IMR-90 (cell line): ENCODE measurements at regions not wholly inside any gene's neighbourhood (a gene's known extent, or its start where the extent isn't known, plus 50 kb on each side); places are given as distances from the start of the nearest gene placed in this dataset.

ENCODE experiments used
- ATAC-seq: fragments of 200-7000 bp; cut with Tn5 transposase; 2 replicates; pipeline ENCODE4 v1.9.1; 2020; ENCODE audit warnings: low read depth, mild to moderate bottlenecking, moderate library complexity
- BruUV-seq: library from RNA; stranded (reverse); fragments of 400-500 nt; replicated peaks from 2 replicates; lab custom pipeline; 2021; lab: Mats Ljungman, UMichigan
- CTCF ChIA-PET: fragments of 300-600 bp; formaldehyde crosslinking; extraction: SDS; loops from one replicate; lab custom pipeline; 2021; ENCODE audit warnings: antibody characterized with exemption; lab: Yijun Ruan, JAX
- POLR2A ChIA-PET: fragments of 300-600 bp; sonication (Branson Sonifier 250); formaldehyde crosslinking; loops from one replicate; lab custom pipeline; 2022; ENCODE audit warnings: antibody characterized with exemption; ENCODE audit not compliant: unreplicated experiment; lab: Charles Lee
- DNase-seq: peaks from one replicate; pipeline ENCODE4 v3.0.0; 2013
- H2AFZ ChIP-seq: replicated peaks from 2 replicates; pipeline ENCODE3; 2013; ENCODE audit warnings: low read length, mild to moderate bottlenecking; ENCODE audit not compliant: poor library complexity
- H2AK5ac ChIP-seq: 2 replicates; pipeline ENCODE4 v1.6.1; 2013; ENCODE audit warnings: low read depth, low read length, inconsistent platforms
- H2AK9ac ChIP-seq: replicated peaks from 2 replicates; pipeline ENCODE3; 2013; ENCODE audit warnings: mild to moderate bottlenecking, low read depth, low read length, moderate library complexity; ENCODE audit not compliant: poor library complexity
- H2BK120ac ChIP-seq: 2 replicates; pipeline ENCODE4 v1.6.1; 2013; ENCODE audit warnings: low read depth, low read length, inconsistent platforms
- H2BK15ac ChIP-seq: 3 replicates; pipeline ENCODE4 v1.6.1; 2013; ENCODE audit warnings: low read depth, low read length, inconsistent platforms
- H2BK20ac ChIP-seq: 2 replicates; pipeline ENCODE4 v1.6.1; 2013; ENCODE audit warnings: low read depth, mild to moderate bottlenecking, inconsistent platforms, low read length, moderate library complexity
- H2BK5ac ChIP-seq: 2 replicates; pipeline ENCODE4 v1.6.1; 2013; ENCODE audit warnings: mild to moderate bottlenecking, low read depth, low read length, inconsistent platforms; ENCODE audit not compliant: poor library complexity, severe bottlenecking
- H3K14ac ChIP-seq: replicated peaks from 2 replicates; pipeline ENCODE4 v1.6.1; 2013; ENCODE audit warnings: low read depth, low read length, inconsistent platforms
- H3K18ac ChIP-seq: 2 replicates; pipeline ENCODE4 v1.6.1; 2013; ENCODE audit warnings: low read depth, low read length, control low read depth
- H3K23ac ChIP-seq: 2 replicates; pipeline ENCODE4 v1.6.1; 2013; ENCODE audit warnings: low read depth, low read length, inconsistent platforms
- H3K27ac ChIP-seq: 2 replicates; pipeline ENCODE4 v1.5.1; 2013; ENCODE audit warnings: mild to moderate bottlenecking, control low read depth, low read length; ENCODE audit not compliant: insufficient read depth
- H3K27me3 ChIP-seq: 2 replicates; pipeline ENCODE4 v1.6.1; 2013; ENCODE audit warnings: low read length; ENCODE audit not compliant: control insufficient read depth, insufficient read depth
- H3K36me3 ChIP-seq: 2 replicates; pipeline ENCODE4 v1.6.1; 2013; ENCODE audit warnings: low read length, mixed read lengths; ENCODE audit not compliant: control insufficient read depth, insufficient read depth
- H3K4ac ChIP-seq: 2 replicates; pipeline ENCODE4 v1.6.1; 2013; ENCODE audit warnings: low read depth, low read length, inconsistent platforms
- H3K4me1 ChIP-seq: 2 replicates; pipeline ENCODE4 v1.6.1; 2013; ENCODE audit warnings: low read length, mixed read lengths; ENCODE audit not compliant: control insufficient read depth, insufficient read depth
- H3K4me2 ChIP-seq: 2 replicates; pipeline ENCODE4 v1.6.1; 2013; ENCODE audit warnings: low read depth, mild to moderate bottlenecking, control low read depth, low read length, moderate library complexity
- H3K4me3 ChIP-seq: 2 replicates; pipeline ENCODE4 v1.5.1; 2013; ENCODE audit warnings: low read depth, mild to moderate bottlenecking, control low read depth, low read length, moderate library complexity; ENCODE audit not compliant: insufficient read depth
- H3K56ac ChIP-seq: 2 replicates; pipeline ENCODE4 v1.6.1; 2013; ENCODE audit warnings: low read length, inconsistent platforms; ENCODE audit not compliant: insufficient read depth; ENCODE audit errors: extremely low read depth
- H3K79me1 ChIP-seq, 2 experiments: 2 replicates each; pipeline ENCODE4 v1.6.1; 2013; ENCODE audit warnings: low read length in 2 of 2, inconsistent platforms in 1 of 2, low read depth in 1 of 2
- H3K9ac ChIP-seq: 2 replicates; pipeline ENCODE4 v1.6.1; 2013; ENCODE audit warnings: low read depth, low read length, control low read depth
- H3K9me1 ChIP-seq: 2 replicates; pipeline ENCODE4 v1.6.1; 2013; ENCODE audit warnings: low read length, inconsistent platforms; ENCODE audit not compliant: insufficient read depth
- H3K9me3 ChIP-seq: 2 replicates; pipeline ENCODE4 v1.6.1; 2013; ENCODE audit warnings: low read length; ENCODE audit not compliant: control insufficient read depth, insufficient read depth
- H4K20me1 ChIP-seq: 2 replicates; pipeline ENCODE4 v1.6.1; 2013; ENCODE audit warnings: low read length, inconsistent platforms; ENCODE audit not compliant: insufficient read depth
- H4K5ac ChIP-seq: 2 replicates; pipeline ENCODE4 v1.6.1; 2013; ENCODE audit warnings: mild to moderate bottlenecking, low read depth, low read length, control low read depth
- H4K8ac ChIP-seq, 2 experiments: 2 replicates each; pipeline ENCODE4 v1.6.1; 2013; ENCODE audit warnings: low read depth in 2 of 2, low read length in 2 of 2, control low read depth in 1 of 2, inconsistent platforms in 1 of 2
- H4K91ac ChIP-seq: 2 replicates; pipeline ENCODE4 v1.6.1; 2013; ENCODE audit warnings: low read depth, low read length, inconsistent platforms; ENCODE audit not compliant: insufficient read depth
- CEBPB ChIP-seq: IDR thresholded peaks from 2 replicates; pipeline ENCODE4 v1.6.1; 2012; ENCODE audit warnings: low read depth, low read length, improper control_type of control experiment
- MAFK ChIP-seq: IDR thresholded peaks from 2 replicates; pipeline ENCODE4 v1.6.1; 2012; ENCODE audit warnings: low read depth, low read length, improper control_type of control experiment
- RAD21 ChIP-seq: IDR thresholded peaks from 2 replicates; pipeline ENCODE4 v1.6.1; 2012; ENCODE audit warnings: low read length, improper control_type of control experiment
- WGBS, 2 experiments: methylation state at CpG; one replicate each; pipeline versions ENCODE4 v1.1.5 to v1.1.7; 2013; ENCODE audit warnings: missing lambda C conversion rate in 2 of 2; ENCODE audit not compliant: insufficient read length in 1 of 2; ENCODE audit errors: extremely low coverage in 2 of 2; 5-methylcytosine and 5-hydroxymethylcytosine counted together
- dilution Hi-C: fragments of 300-500 bp; cut with HindIII; formaldehyde crosslinking; loops from one replicate; pipeline ENCODE4 v1.14.3; 2018; ENCODE audit warnings: low sequenced_read_pairs; ENCODE audit not compliant: unreplicated experiment
- in situ Hi-C: fragments of 300-500 bp; cut with MboI; formaldehyde crosslinking; loops from 3 replicates; pipeline ENCODE4 v1.14.3; 2019; ENCODE audit warnings: low sequenced_read_pairs, inconsistent platforms, mixed read lengths
- intact Hi-C: fragments of 100-400 bp; cut with micrococcal nuclease; formaldehyde crosslinking; loops from 2 replicates; pipeline ENCODE4 v1.10.0; 2022

GRCh38 chr2:211149731-211150130, 593.3 kb downstream of the CPS1 start:
- Histone ChIP-seq H2AK5ac (no peak overlapping the region), H2BK20ac (no peak overlapping the region), H3K36me3 (no peaks in the 10 kb centered on the region), H3K9me1 (no peaks in the 10 kb centered on the region), H3K27me3 (no peaks in the 10 kb centered on the region), H3K4me3 (no peak overlapping the region), H4K5ac (no peak overlapping the region), H3K18ac (no peak overlapping the region), H2AFZ (no peak overlapping the region), H4K8ac (no peak overlapping the region), H2BK120ac (no peak overlapping the region), H3K9me3 (peaks cover 2% of the 10 kb centered on the region), H2AK9ac (no peak overlapping the region), H3K4ac (no peak overlapping the region), H3K23ac (no peak overlapping the region), H3K79me1 (no peaks in the 10 kb centered on the region), H2BK15ac (no peak overlapping the region), H4K20me1 (no peaks in the 10 kb centered on the region), H2BK5ac (no peak overlapping the region), H3K27ac (no peak overlapping the region), H3K9ac (no peak overlapping the region), H3K14ac (no peak overlapping the region), H3K56ac (no peak overlapping the region), H4K91ac (no peak overlapping the region), H3K4me1 (no peaks in the 10 kb centered on the region), H3K4me2 (no peak overlapping the region)
- ATAC-seq = no peak
- ChIA-PET CTCF (no interaction called here), POLR2A (no interaction called here)
- in situ Hi-C loops (loop anchor here (25.0 kb wide), 1 partner anchor 537 kb away; no protein-coding TSS in a partner anchor), dilution Hi-C loops (no loop called here), intact Hi-C loops (no loop called here)
- no TSS peak for BruUV-seq
- peak; percentile 22; the same call in 1 of the 2 replicates for TF ChIP-seq MAFK
- no peak for TF ChIP-seq RAD21
- no peak for TF ChIP-seq CEBPB
- WGBS, 2 experiments = no CpG with 5 or more reads among the region's 3 CpGs
- DNase-seq = no peak
